ENCODE measurements at regions not wholly inside any gene's neighbourhood (a gene's known extent, or its start where the extent isn't known, plus 50 kb on each side); places are given as distances from the start of the nearest gene placed in this dataset.

- DNase-seq, result no peak
- Mint-ChIP-seq H3K9me3 (ENCODE audit: low read depth, unreplicated experiment) (no peaks in the 10 kb centered on the region), H3K4me1 (ENCODE audit: low read depth, unreplicated experiment) (no peaks in the 10 kb centered on the region), H3K36me3 (ENCODE audit: insufficient read depth, unreplicated experiment) (no peaks in the 10 kb centered on the region), H3K4me3 (ENCODE audit: low read depth, unreplicated experiment) (no peak overlapping the region), H3K27ac (ENCODE audit: unreplicated experiment) (no peak overlapping the region), H3K27me3 (ENCODE audit: unreplicated experiment) (no peaks in the 10 kb centered on the region)
- intact Hi-C loops (cut with micrococcal nuclease; ENCODE audit: unreplicated experiment), result no loop called here
- CTCF ChIA-PET, result no interaction called here
- TF ChIP-seq CTCF (IDR thresholded peaks at IDR 0.05; ENCODE audit: unreplicated experiment), result no peak
- BruUV-seq (replicated peaks), result no TSS peak
These were observed 55.7 kb upstream of the HS3ST5 start for GRCh38 chr6:114398481-114398880.

Data from Calu3 (cell line).